PC-9 (cell line): ENCODE measurements at regions not wholly inside any gene's neighbourhood (a gene's known extent, or its start where the extent isn't known, plus 50 kb on each side); places are given as distances from the start of the nearest gene placed in this dataset.

Source experiments
- EZH2 ChIP-seq: fragments of 200-600 bp; sonication (generic); IDR thresholded peaks from 2 replicates; pipeline ENCODE4 v1.8.0; 2017; ENCODE audit warnings: antibody characterized with exemption, low read depth
- TF ChIP-seq, protein P1 (sequence below): fragments of 200-600 bp; sonication (generic); conservative IDR thresholded peaks from 2 replicates; pipeline ENCODE4 v1.6.1; 2017; ENCODE audit warnings: mixed run types, antibody characterized with exemption, mild to moderate bottlenecking, moderate library complexity

DNA sequence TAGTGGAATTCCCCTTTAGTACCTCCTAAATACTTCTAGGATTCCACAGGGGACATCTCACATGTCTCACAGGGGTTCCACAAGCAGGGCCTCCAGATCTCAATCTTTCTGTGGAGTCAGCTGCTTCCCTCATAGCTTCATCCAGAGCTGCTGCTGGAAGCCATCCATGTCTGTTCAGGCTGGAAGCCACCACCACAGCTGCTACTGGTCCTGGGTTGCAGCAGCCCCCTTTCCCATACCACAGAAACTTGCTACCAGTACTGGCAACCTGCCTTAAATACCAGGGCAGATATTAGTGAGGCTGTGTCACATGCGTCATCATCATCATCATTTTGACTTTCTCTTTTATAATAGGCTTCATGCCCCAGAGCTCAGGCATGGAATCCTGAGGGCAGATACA, 242.7 kb upstream of the NCAM1 start:
- TF ChIP-seq, protein P1, sequence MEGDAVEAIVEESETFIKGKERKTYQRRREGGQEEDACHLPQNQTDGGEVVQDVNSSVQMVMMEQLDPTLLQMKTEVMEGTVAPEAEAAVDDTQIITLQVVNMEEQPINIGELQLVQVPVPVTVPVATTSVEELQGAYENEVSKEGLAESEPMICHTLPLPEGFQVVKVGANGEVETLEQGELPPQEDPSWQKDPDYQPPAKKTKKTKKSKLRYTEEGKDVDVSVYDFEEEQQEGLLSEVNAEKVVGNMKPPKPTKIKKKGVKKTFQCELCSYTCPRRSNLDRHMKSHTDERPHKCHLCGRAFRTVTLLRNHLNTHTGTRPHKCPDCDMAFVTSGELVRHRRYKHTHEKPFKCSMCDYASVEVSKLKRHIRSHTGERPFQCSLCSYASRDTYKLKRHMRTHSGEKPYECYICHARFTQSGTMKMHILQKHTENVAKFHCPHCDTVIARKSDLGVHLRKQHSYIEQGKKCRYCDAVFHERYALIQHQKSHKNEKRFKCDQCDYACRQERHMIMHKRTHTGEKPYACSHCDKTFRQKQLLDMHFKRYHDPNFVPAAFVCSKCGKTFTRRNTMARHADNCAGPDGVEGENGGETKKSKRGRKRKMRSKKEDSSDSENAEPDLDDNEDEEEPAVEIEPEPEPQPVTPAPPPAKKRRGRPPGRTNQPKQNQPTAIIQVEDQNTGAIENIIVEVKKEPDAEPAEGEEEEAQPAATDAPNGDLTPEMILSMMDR, result no peak
- TF ChIP-seq EZH2, result no peak
